IPS-20b (cell line): ENCODE measurements at regions not wholly inside any gene's neighbourhood (a gene's known extent, or its start where the extent isn't known, plus 50 kb on each side); places are given as distances from the start of the nearest gene placed in this dataset.

Experiments
- H3K27ac ChIP-seq: one replicate; pipeline ENCODE4 v1.5.1; 2013; ENCODE audit warnings: low read length
- H3K27me3 ChIP-seq: 2 replicates; pipeline ENCODE4 v1.6.1; 2013; ENCODE audit warnings: mild to moderate bottlenecking, low read length, inconsistent platforms; ENCODE audit not compliant: insufficient read depth
- H3K36me3 ChIP-seq: 2 replicates; pipeline ENCODE4 v1.6.1; 2013; ENCODE audit warnings: low read depth, mild to moderate bottlenecking, inconsistent platforms, low read length, moderate library complexity; ENCODE audit not compliant: insufficient read depth
- H3K4me1 ChIP-seq: 2 replicates; pipeline ENCODE4 v1.6.1; 2013; ENCODE audit warnings: mild to moderate bottlenecking, control low read depth, inconsistent platforms, low read length, moderate library complexity; ENCODE audit not compliant: insufficient read depth
- H3K4me3 ChIP-seq: 2 replicates; pipeline ENCODE4 v1.5.1; 2013; ENCODE audit warnings: mild to moderate bottlenecking, low read length, inconsistent platforms
- H3K9ac ChIP-seq: 2 replicates; pipeline ENCODE4 v1.6.1; 2013; ENCODE audit warnings: low read depth, mild to moderate bottlenecking, inconsistent platforms, low read length, moderate library complexity
- H3K9me3 ChIP-seq: 2 replicates; pipeline ENCODE4 v1.6.1; 2013; ENCODE audit warnings: mild to moderate bottlenecking, low read depth, low read length, inconsistent platforms; ENCODE audit not compliant: insufficient read depth

GRCh38 chr7:109834851-109835250 is 1256.1 kb upstream of the LRRN3 start:
- H3K9ac ChIP-seq: no peak overlapping the region
- H3K4me1 ChIP-seq: no peaks in the 10 kb centered on the region
- no peaks in the 10 kb centered on the region for H3K36me3 ChIP-seq
- no peak overlapping the region for H3K4me3 ChIP-seq
- no peaks in the 10 kb centered on the region for H3K9me3 ChIP-seq
- H3K27me3 ChIP-seq: no peaks in the 10 kb centered on the region
- H3K27ac ChIP-seq: no peak overlapping the region

DNA sequence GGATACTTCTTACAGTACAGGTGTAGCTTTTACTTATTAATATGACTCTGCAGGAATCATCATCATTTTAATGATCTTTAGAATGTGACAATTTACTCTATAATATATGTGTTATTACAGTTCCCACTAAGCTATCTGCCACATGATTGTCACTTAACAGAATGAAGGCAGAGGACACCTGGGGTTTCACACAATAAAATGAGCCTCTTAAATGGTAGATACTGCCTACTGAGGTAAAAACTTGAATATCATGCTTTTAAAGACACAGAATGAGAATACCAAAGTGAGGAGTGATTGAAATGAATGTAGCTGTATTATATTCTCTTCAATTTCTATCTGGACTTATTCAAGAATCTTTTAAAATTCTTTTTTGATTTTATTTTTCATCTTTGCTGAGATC is 1255.3 kb upstream of the LRRN3 start:
- no peak overlapping the region for H3K4me3 ChIP-seq
- no peaks in the 10 kb centered on the region for H3K4me1 ChIP-seq
- H3K36me3 ChIP-seq: no peaks in the 10 kb centered on the region
- H3K9me3 ChIP-seq: no peaks in the 10 kb centered on the region
- H3K27me3 ChIP-seq: no peaks in the 10 kb centered on the region
- H3K9ac ChIP-seq: no peak overlapping the region
- no peak overlapping the region for H3K27ac ChIP-seq

DNA sequence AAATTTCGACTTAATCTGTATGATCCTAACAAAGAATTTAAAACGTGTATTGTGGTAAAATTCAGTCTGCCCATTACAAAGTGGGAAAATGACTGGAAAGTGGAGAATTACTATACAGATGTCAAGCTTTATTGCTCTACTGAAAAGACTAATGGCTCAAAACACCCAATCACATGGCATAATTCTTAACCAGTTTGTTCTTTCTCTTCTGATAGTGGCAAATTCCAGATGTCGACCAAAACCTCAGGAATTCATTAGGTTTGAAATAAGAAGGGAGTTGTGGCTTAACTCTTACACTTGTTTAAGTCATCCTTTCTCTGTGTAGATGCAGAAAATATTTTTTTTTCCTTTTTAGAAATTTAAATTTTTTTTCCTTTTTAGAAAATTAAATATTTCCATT is 1254.9 kb upstream of the LRRN3 start:
- no peak overlapping the region for H3K27ac ChIP-seq
- no peaks in the 10 kb centered on the region for H3K27me3 ChIP-seq
- H3K9me3 ChIP-seq: no peaks in the 10 kb centered on the region
- H3K36me3 ChIP-seq: no peaks in the 10 kb centered on the region
- H3K4me1 ChIP-seq: no peaks in the 10 kb centered on the region
- H3K9ac ChIP-seq: no peak overlapping the region
- H3K4me3 ChIP-seq: no peak overlapping the region

- H3K36me3 ChIP-seq: no peaks in the 10 kb centered on the region
- no peak overlapping the region for H3K4me3 ChIP-seq
- no peaks in the 10 kb centered on the region for H3K27me3 ChIP-seq
- H3K9me3 ChIP-seq: no peaks in the 10 kb centered on the region
- no peak overlapping the region for H3K27ac ChIP-seq
- no peaks in the 10 kb centered on the region; the same call in 1 of the 2 replicates for H3K4me1 ChIP-seq
- H3K9ac ChIP-seq: no peak overlapping the region
Observed at GRCh38 chr7:109842386-109842785, 1248.5 kb upstream of the LRRN3 start.

DNA sequence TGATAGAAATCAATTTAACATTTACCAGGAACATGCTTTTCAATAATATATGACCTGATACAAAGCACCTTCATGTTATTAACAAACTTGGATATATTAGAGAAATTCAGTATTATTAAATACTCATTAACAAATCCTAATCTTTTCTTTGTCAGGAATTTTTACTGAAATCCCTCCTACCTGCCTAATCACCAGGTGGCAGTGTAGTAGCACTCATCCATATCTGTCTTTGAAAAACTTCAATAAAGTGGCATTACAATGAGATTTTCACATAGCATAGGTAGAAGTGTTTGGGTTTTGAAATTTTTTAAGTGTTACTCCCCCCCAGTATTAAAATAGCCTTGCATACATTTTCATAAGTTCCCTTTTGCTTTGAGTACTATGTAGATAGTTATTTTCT is 1246.6 kb upstream of the LRRN3 start:
- H3K27ac ChIP-seq: no peak overlapping the region
- no peak overlapping the region for H3K4me3 ChIP-seq
- H3K4me1 ChIP-seq: no peaks in the 10 kb centered on the region; the same call in 1 of the 2 replicates
- H3K9ac ChIP-seq: no peak overlapping the region
- H3K36me3 ChIP-seq: no peaks in the 10 kb centered on the region
- no peaks in the 10 kb centered on the region for H3K9me3 ChIP-seq
- H3K27me3 ChIP-seq: no peaks in the 10 kb centered on the region

DNA sequence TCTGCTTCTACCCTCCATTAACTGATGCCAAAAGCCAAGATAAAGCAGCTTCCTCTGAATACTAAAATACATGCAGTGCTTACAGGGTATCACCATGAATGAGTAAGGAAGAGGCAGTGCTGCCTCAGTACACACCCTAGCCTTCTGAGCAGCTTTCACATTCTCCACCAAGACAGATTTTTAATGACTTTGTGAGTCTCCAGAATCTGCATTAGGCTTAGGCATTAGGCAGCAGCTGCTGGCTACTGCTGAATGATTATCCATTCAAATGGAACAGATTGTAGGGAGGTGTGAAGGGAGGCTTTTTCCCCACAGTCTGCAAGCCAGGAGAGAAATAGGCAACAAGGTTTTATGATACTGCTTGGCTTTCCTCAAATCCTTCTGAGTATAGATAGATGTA is 1226.7 kb upstream of the LRRN3 start:
- Histone ChIP-seq H3K4me3 (no peak overlapping the region), H3K27me3 (no peaks in the 10 kb centered on the region), H3K9ac (no peak overlapping the region), H3K9me3 (no peaks in the 10 kb centered on the region), H3K36me3 (no peaks in the 10 kb centered on the region), H3K27ac (no peak overlapping the region), H3K4me1 (peaks cover 8% of the 10 kb centered on the region)

- Histone ChIP-seq H3K4me3 (no peak overlapping the region), H3K9ac (no peak overlapping the region), H3K27me3 (no peaks in the 10 kb centered on the region), H3K4me1 (peaks cover 8% of the 10 kb centered on the region), H3K36me3 (no peaks in the 10 kb centered on the region), H3K27ac (no peak overlapping the region), H3K9me3 (no peaks in the 10 kb centered on the region)
Observed at GRCh38 chr7:109868215-109868860, 1222.6 kb upstream of the LRRN3 start.

DNA sequence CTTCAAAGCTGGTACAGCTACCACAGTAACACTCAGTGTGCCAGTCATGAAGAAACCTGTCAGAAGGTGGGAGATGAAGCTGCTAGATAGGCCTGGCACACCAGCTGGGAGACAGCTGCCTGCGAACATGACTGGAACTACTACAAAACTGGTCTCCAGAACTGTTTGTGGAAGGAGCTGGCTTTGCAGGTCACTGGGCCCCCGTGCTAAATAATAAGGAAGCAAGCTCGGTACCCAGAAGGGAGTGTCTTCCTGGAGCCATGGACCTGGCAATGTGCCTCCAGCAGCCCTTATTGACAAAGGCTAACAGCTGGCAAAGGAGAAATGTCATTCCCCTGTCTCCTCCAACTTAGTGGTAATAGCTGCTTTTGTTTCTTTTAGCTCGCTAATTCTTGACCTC is 1217.6 kb upstream of the LRRN3 start:
- Histone ChIP-seq H3K9me3 (no peaks in the 10 kb centered on the region), H3K36me3 (no peaks in the 10 kb centered on the region), H3K4me3 (no peak overlapping the region), H3K27me3 (no peaks in the 10 kb centered on the region), H3K9ac (no peak overlapping the region), H3K4me1 (no peaks in the 10 kb centered on the region), H3K27ac (no peak overlapping the region)

GRCh38 chr7:109879287-109879828 is 1211.6 kb upstream of the LRRN3 start:
- H3K9me3 ChIP-seq: no peaks in the 10 kb centered on the region
- H3K27ac ChIP-seq: no peak overlapping the region
- H3K27me3 ChIP-seq: no peaks in the 10 kb centered on the region
- H3K4me1 ChIP-seq: no peaks in the 10 kb centered on the region
- H3K9ac ChIP-seq: no peak overlapping the region
- H3K36me3 ChIP-seq: no peaks in the 10 kb centered on the region
- H3K4me3 ChIP-seq: no peak overlapping the region

- Histone ChIP-seq H3K4me3 (no peak overlapping the region), H3K4me1 (no peaks in the 10 kb centered on the region), H3K9me3 (no peaks in the 10 kb centered on the region), H3K9ac (no peak overlapping the region), H3K36me3 (no peaks in the 10 kb centered on the region), H3K27me3 (no peaks in the 10 kb centered on the region), H3K27ac (no peak overlapping the region)
Observed at GRCh38 chr7:109890622-109891021, 1200.3 kb upstream of the LRRN3 start.

DNA sequence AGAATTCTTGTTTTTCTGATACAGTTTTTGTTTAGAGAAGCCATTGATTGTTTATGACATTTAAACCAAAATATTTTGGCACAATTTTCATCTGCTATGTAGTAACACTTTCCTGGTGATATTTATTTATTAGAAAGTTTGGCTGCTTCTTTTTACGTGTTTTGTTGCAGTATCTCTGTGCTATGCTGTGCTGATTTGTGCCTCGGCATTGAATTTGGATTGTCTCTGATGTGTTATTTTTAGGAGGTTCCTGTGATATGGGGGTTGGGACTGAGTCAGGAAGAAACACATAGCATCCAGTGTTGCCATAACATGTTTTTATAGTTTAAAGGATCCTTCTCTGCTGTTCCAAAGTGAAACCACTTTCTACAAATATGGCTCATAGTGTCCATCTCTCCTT is 1197.7 kb upstream of the LRRN3 start:
- H3K4me3 ChIP-seq: no peak overlapping the region
- H3K4me1 ChIP-seq: no peaks in the 10 kb centered on the region
- H3K9ac ChIP-seq: no peak overlapping the region
- H3K9me3 ChIP-seq: no peaks in the 10 kb centered on the region
- H3K27me3 ChIP-seq: no peaks in the 10 kb centered on the region
- H3K27ac ChIP-seq: no peak overlapping the region
- H3K36me3 ChIP-seq: no peaks in the 10 kb centered on the region

- Histone ChIP-seq H3K4me1 (no peaks in the 10 kb centered on the region), H3K36me3 (no peaks in the 10 kb centered on the region), H3K27me3 (no peaks in the 10 kb centered on the region), H3K4me3 (no peak overlapping the region), H3K9ac (no peak overlapping the region), H3K27ac (no peak overlapping the region), H3K9me3 (no peaks in the 10 kb centered on the region)
Observed at GRCh38 chr7:109895536-109895935, 1195.4 kb upstream of the LRRN3 start.
